HG03159 (cell line): ENCODE measurements at regions not wholly inside any gene's neighbourhood (a gene's known extent, or its start where the extent isn't known, plus 50 kb on each side); places are given as distances from the start of the nearest gene placed in this dataset.
"Not testable (repeated sequence)": the region's sequence is repeated elsewhere in the genome, so short reads cannot be mapped to it uniquely, and the experiment has no call there.

Experiments
- ATAC-seq: cut with Tn5 transposase; IDR thresholded peaks from one replicate; pipeline ENCODE4 v1.9.1; 2021; ENCODE audit warnings: mild to moderate bottlenecking, moderate library complexity; ENCODE audit not compliant: unreplicated experiment

DNA sequence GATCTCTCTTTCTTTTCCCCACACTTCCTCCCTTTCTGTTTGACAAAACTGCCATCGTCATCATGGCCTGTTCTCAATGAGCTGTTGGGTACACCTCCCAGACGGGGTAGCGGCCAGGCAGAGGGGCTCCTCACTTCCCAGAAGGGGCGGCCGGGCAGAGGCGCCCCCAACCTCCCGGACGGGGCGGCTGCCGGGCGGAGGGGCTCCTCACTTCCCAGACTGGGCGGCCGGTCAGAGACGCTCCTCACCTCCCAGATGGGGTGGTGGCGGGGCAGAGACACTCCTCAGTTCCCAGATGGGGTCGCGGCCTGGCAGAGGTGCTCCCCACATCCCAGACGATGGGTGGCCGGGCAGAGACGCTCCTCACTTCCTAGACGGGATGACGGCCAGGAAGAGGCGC, 184.3 kb upstream of the FRMD6 start:
- not testable (repeated sequence) for ATAC-seq

DNA sequence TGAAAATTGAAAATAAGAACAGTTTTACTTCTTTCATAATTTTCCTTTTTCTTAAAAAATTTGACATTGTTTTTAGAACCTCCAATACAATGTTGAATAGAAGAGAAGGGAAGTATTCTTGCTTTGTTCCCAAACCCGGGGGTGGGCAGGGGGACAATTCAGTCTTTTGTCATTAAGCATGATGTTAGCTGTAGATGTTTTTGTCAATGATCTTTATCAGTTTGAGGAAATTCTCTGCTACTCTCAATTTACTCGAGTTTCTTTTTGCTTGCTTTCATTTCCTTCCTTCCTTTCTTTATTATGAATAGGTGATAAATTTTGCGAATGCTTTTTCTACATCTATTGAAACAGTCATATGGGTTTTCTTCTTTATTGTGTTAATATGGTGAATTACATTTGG, 183.2 kb upstream of the FRMD6 start:
- no peak for ATAC-seq

DNA sequence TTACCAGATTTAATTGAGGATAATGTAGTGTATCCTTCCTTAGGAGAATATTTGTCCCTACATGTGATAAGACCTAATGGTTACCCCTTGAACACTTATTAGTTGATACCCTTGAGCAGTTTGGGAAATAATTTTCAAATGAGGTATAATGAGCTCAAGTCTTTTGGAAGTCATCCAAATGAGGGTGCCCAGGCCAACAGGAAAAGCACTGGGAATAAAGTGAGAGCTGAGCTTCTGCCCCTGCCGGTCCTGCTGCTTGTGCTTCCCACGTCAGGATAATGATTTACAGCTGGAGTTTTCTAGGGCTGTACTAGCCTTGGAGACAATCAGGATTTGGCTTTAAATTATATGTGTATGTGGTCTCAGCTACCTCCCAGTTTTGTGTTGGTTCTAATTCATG, 178.8 kb upstream of the FRMD6 start:
- ATAC-seq = no peak

DNA sequence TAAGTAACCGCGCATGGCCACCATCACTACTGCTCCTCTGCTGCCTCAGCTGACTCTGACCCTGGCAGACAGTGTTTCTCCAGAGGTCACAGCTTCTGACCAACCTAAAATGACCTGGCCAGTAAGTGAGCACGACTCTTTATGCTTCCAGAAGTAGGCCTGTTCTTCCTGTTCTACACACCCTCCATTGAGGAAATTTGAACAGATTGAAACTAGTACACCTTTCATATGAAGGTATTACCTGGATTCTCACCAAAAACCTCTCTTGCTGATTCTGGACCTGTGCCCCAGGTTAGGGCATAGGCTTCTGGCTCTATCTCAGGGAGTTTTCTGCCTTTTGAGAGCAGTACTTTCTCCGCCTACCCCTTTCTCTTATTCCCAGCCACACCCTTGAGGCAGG, 178.4 kb upstream of the FRMD6 start:
- ATAC-seq = no peak

DNA sequence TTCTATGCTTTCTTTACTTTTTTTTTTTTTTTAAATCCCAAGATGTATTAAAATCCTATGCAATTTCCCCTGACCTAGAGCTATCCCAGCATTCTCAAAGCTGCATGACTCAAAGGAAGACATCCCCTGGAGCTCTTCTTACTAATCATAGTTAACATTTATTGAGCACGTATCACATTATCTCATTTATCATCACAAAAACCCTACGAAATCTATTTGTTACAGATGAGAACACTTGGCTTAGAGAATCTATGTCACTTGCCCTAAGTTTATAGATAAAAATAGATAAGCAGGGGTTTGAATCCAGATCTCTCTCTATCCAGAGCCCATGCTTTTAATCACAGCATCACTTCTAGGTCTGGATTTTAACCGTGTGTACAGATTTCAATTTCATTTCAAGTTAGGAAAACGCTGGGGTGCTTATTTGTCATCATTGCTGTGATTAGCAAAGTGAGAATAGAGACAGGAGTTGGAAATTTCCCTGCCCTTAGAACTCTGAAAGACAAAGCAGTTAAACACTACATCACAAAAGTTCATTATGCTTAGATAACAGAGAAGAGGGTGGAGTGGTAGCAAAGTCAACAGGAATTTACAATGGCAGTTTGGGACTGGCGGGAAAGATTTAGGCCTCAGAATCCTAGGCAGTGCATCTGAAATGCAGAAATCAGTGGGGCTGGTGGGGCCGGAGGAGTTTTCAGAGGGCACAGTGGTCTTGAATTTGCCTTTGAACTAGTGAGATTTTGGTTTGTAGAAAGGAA, 177.7 kb upstream of the FRMD6 start:
- no peak for ATAC-seq

DNA sequence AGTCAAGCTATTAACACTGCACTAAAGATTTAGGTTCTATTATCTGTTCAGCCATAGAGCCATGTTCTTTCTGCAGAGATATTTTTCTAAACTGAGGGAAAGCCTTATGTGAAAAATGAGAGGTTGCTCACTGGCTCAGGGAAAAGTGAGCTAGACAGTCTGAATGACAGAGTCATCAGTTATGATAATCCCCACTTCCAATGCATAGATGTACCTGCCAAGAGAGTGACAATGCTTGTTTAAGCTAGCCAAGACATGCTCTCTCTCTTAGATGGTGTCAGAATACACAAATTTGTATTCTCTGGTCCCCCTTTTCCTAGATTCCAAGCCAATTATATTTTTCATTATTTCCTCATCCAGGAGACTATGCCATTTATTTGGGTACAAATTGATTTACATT, 176.9 kb upstream of the FRMD6 start:
- ATAC-seq = no peak

DNA sequence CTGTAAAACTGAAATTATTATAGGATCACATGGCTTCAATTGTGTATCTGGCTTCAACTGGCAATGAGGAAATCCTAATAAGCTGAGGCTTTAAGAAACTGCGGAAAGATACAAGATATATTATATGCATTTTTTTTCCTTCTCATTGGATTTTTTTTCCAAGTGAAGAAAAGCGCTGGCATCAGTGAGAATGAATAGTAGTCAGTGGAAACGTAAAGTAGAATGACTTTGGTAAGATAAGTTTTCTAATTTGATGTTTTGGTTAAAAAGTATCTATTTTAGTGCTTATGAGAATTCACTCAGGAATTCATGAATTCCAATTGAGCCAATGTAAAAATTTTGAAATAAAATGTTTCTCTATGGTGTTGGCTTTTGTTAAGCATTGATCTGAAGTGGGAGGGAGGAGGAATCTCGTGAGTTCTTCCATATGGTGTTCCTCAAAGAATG, 173.5 kb upstream of the FRMD6 start:
- ATAC-seq = no peak

DNA sequence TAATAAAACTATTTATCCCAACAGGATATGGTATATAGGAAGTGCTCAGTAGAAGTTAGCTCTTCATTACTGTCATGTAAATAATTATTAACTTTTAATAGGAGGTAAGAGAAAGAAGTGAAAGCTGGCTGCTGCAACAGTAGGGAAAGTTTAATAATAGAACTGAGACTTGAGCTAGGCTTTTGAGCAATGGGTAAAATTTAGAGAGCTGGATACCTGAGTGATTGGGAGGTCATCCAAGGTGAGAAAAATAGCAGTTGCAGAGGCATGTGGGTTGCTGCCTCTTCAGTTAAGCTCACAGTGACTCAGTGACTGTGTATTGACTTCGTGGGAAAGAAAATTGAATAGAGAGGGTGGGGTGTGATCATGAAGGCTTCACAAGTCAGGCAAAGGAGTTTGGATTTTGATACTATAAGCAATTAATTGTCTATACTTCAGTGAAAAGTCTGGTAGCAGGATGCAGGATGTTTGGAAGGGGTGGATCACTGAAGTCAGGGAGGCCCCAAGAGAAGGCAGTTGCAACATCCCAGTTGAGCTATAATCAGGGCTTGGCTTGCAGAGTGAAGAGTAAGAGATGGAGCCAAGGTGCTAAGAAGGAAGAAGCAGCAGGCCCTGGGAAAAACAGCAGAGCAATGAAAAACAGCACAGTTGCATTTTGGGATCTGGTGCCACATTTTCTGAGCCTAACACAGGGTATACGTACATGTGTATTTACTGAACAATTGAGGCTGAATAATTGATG, 172.0 kb upstream of the FRMD6 start:
- peak; percentile 64 for ATAC-seq

DNA sequence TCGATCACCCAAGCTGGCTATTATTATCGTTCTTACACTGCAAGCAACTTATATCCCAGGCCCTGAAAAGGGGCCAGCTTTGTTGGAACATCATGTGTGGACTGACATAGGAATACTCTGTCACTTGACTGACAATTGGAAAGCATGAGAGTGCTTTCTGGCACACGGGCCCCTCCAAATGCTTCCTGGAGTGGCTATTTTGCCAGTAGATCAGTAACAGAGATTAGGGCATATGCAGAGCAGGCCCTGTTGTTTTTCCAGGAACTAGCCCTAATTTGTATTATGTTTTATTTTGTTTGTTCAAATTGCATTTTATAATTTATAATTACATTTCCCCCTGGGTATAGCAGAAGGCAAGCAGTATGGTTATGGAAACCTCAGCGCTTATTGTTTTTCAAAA, 170.1 kb upstream of the FRMD6 start:
- no peak for ATAC-seq

DNA sequence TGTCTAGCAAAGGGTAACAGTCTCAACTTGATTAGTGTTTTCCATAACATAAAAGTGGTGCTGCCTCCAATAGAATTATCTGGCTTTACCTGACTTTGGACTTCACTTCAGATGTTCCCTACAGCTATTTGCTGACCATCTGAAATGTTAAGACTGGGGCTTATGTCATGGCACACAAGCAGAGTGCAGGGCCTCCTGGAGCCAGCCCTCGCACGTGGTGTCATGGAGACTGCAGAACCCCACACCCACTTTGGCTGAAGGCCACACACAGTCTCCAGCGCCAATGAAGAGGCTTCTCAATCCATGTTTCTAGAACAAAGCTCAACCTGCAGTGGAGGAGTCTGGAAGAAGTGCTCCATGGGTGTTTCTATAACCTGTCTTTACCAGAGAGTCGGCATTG, 169.6 kb upstream of the FRMD6 start:
- ATAC-seq = no peak

DNA sequence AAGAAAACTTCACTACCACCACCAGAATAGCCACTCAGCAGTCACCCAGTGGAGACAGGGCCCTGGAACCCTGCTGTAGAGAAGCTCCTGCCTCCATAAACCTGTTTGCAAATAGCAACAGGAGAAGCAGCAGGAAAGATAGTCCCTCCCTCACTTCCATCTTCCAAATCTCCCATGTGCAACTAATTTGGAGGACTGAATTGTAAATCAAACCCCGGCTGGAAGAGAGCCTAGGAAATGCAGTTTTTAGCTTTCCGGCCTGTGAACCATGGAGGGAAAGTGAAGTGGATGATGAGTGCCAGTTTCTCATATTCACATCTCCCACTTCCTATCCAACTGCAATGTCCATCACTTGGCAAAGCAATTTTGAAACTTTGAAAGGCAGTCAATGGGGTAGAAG, 167.2 kb upstream of the FRMD6 start:
- no peak for ATAC-seq

DNA sequence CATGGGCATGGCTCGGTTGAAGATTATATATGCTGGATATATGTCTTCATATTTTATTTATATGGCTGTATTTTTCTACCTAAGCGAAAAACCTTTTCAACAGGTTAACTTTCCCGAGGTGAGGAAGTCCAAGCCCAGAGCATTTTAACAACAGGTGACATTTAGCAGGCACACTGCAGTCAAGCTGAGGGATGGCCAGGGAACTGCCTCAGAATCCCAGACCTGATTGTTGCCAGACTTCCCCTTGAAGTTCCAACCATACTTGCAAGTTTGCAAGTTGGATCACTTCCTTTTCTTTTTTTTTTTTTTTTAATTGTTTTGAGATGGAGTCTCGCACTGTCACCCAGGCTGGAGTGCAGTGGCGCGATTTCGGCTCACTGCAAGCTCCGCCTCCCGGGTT, 166.0 kb upstream of the FRMD6 start:
- ATAC-seq = no peak

DNA sequence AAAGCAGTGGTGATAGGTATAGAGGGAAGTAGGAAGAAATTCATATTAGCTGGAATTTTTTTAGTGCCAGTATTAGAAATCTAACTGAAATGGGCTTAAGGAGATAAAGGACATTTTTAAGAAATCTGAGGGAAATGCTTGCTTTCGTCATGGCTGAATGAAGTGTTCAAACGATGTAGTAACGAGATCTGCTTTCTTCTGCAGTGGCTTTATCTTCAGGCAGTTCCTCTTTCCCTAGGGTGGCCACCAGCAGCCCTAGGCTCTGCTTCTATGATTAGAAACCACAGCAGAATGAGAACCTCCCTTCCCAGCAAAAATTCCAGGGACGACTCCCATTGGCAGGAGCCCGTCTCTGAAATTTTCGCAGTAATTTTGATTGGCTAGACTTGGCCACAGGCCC, 163.9 kb upstream of the FRMD6 start:
- no peak for ATAC-seq

DNA sequence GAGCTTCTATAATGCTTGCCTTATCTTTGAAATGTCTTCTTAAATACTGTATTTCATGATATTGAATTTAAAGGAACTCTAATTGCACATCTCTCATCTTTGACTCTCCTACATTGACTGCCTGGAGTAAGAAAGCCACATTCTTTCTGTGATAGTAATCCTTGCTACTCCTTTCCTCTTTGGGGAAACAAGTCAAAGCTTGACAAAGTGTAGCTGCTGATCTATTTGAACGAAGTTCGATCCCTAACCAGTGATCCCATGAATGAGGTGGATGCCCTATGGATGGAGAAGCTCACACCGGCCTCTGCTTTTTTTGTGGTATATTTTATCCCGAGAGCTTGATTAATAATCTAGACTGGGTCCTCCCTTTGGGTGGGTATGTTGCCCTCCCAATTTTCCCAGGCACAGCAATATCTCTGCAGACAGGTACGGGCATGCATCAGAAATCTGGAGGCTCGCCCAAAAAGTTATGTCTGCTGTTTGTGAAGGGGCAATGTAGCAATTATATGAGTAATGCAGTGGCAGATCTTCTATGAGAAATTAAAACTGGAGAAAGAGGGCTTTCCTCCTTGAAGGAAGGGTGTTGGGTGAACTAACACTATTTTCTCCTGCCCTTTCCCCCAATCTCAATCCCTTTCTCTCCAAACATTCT, 163.0 kb upstream of the FRMD6 start:
- ATAC-seq = no peak

DNA sequence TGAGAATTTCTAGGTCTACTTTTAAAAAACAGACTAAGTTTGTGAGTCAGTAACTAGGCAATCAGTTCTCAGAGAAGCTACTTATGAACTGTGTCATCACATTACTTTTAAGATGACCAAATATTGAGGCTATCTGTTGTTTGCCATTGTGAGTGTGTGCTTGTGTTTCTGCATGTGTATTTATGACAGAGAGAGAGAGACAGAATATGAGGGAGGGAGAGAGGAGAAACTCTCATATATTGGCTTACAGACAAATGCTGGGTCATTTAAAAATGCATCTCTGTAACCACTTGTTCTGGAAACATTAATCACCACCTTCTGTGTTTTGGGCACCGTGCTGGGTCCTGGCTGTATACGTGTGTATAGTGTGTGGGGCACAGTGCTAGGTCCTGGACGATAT, 161.5 kb upstream of the FRMD6 start:
- ATAC-seq = no peak

DNA sequence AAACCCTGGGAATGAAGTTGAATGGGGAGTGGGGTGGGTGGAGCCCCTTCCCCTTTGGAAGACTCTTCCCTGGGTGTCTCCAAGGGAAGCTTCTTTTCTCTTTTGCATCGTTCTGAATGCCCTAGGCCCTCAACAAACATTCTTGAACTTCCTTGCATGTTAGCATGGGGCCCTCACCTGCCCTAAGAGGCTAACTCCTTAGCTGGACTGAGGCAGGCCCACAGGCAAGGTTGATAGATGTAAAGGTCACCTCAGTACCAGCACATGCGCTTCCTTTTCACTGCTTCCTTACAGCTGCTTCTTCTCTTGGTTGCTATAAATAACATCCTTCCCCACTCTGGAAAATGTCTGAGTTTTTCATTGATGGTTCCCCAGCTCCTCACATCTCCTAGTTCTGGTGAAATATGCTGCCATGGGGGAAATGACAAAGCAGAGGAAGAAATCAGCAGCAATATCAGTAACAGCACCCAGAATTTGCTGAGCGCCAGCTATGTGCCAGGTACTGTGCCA, 160.6 kb upstream of the FRMD6 start:
- ATAC-seq = no peak

DNA sequence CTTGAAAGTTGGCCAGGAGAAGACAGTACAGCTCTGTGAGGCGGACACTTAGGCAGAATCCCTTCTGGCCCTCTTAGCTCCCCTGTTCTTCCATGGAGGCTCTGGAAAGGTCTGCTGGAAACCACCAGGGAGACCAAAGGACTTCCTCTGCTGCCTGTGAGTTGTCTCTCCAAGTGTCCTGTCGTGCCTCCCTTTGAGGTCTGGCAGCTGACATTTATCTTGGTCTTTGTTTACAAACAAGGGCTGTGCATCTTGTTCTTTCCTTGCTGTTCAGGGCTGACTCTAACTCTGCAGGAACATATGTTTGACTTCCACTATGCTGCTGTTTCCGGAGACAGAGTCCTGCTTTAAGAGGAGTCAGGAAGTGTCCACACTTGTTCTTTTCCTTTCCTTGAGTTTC, 159.9 kb upstream of the FRMD6 start:
- no peak for ATAC-seq

DNA sequence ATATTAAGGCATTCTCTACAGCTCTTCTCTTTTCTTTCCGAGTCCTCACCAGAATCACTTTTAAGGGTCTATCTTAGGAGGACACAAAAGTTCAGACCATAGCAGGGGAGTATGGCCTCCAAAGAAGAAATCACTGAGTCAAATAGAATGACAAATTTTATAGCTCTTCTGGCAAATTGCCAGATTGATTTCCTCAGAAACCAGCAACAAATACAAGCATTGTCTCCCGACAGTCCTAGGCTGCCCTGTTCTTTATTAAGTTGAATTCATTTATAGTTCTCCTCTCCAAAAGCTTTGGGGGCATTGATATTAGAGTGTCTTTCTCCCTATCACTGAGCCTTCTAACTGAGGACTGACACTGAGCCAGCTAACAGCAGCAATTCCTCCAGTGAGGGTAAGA, 156.4 kb upstream of the FRMD6 start:
- ATAC-seq = no peak

DNA sequence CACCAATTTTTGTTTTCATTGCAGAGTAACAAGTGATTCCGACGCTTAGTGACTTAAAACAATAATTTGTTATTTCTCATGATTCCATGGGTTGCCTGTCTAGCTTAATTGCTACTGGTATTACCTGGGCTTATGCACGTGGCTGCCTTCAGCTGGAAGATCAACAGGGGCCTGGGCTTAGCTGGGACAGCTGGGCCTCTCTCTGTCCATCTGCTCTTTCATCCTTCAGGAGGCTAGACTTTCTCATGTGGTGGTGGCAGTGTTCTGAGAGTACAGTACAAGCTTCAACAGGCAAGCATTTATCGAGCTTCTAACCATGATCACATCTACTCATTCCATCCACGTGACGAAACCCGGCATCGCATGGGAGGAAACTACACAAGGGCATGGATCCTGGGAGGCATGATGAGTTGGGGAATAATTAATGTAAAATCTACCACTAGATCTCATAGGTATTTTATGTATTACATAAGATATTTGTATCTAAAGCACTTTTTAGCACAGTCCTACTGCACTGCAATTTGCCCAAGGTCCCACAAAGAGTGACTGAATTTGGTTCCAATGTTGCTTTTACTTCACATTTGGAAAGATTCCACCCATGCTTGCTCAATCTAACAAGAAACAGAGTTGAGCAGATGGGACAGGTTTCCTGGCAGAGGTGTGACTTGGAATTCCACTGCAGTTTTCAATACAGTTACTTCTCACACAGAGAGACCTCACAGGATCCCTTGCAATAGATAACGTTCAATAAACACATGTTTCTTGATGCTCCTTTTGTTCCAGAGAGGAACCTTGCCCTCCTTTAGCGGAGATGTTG, 153.1 kb upstream of the FRMD6 start:
- no peak for ATAC-seq

DNA sequence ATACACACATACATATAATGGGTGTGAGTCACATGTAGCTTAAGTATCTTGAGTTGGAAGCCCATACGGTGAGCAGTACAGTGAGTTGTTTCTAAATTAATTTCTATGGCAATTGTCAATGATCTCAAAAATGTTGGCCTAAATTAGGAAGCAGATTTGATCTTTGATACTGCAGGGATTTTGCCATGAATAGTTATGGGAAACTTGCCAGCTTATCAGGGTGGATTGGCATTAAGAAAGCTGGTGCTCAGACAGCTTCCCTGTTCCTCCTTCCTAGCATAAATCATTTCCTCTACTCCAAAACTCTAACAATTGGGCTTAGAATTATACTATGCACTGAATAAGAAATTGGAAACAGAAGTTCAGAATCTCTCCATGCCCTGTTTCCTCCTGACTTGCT, 150.9 kb upstream of the FRMD6 start:
- ATAC-seq = no peak

DNA sequence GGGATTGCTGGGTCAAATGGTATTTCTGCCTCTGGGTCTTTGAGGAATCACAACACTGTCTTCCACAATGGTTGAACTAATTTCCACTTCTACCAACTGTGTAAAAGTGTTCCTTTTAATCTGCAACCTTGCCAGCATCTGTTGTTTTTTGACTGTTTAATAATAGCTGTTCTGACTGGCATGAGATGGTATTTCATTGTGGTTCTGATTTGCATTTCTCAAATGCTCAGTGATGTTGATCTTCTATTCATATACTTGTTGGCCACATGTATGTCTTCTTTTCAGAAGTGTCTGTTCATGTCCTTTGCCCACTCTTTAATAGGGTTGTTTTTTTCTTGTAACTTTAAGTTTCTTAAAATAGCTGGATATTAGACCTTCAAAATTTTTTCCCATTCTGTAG, 150.0 kb upstream of the FRMD6 start:
- ATAC-seq = no peak
